Urothelium cell line (cell line): ENCODE measurements at regions not wholly inside any gene's neighbourhood (a gene's known extent, or its start where the extent isn't known, plus 50 kb on each side); places are given as distances from the start of the nearest gene placed in this dataset.
A peak's percentile ranks its signal among the peaks of the same experiment; 100 is the strongest.
"Not testable (repeated sequence)": the region's sequence is repeated elsewhere in the genome, so short reads cannot be mapped to it uniquely, and the experiment has no call there.

Experiments used
- DNase-seq: peaks from one replicate; pipeline ENCODE4 v3.0.0; 2011; ENCODE audit warnings: low spot score, mixed read lengths
- FAIRE-seq: peaks from 2 replicates; lab custom pipeline; 2011; peaks lifted over from hg19 to GRCh38; lab: Jason Lieb, UNC

DNA sequence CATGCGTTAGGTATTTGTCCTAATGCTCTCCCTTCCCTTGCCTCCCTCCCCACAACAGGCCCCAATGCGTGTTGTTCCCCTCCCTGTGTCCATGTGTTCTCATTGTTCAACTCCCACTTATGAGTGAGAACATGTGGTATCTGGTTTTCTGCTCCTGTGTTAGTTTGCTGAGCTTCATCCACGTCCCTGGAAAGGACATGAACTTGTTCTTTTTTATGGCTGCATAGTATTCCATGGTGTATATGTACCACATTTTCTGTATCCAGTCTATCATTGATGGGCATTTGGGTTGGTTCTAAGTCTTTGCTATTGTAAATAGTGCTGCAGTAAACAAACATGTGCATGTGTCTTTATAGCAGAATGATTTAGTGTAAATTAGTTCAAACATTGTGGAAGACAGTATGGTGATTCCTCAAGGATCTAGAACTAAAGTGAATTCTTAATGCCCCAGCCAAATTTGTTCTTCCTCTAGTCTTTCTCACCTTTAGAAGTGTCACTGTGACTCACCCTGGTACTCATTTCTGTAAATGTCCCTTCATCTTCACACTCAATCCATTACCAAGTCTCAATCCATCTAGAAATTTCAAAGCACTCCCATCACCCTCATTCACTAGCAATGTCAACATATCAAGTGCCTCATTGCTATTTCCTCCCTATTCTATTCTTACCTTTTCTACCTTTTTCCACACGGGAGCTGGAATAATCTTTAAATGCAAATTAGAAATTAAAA, 123.9 kb downstream of the MREG start:
- not testable (repeated sequence) for FAIRE-seq, DNase-seq

- no peak for FAIRE-seq
- no peak for DNase-seq
These were observed 124.7 kb downstream of the MREG start for GRCh38 chr2:215888680-215889079.

DNA sequence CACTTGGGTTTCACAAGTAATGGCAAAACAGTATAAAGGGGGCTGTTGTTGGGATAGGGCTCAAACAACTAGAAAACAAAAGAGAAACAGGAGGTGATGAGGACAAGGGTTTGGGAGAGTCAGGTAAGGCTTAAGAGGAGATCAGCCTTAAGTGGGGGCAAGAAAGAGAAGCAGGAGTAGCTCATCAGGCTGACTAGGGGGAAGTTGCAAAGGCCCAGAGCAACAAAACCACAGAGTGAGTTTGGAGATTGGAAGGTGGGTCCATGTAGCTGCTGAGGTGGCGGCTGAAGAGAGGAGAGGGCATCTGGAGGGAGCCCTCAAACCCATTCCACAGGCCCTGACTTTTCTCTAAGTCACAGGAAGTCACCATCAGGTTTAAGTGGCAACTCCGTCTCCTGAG, 126.0 kb downstream of the MREG start:
- FAIRE-seq: no peak
- no peak for DNase-seq

DNA sequence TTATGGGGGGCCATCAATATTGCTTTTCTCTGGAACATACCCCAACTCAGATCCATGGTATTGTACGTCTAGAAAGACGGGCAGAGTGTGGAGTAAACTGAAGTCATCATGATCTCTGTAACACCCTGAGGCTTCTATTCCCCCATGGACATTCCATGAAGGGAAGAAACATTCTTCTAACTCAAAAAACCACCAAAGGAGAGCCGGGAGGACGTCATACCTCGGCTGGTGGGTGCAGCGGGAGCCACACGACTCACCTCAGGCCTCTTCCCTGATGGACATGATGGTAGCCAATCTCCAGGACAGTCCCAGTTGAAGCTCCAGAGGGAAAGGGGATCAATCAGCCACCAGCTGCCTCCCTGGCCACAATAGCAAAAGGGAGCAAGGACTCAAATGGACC, 127.3 kb downstream of the MREG start:
- DNase-seq: no peak
- no peak for FAIRE-seq

DNA sequence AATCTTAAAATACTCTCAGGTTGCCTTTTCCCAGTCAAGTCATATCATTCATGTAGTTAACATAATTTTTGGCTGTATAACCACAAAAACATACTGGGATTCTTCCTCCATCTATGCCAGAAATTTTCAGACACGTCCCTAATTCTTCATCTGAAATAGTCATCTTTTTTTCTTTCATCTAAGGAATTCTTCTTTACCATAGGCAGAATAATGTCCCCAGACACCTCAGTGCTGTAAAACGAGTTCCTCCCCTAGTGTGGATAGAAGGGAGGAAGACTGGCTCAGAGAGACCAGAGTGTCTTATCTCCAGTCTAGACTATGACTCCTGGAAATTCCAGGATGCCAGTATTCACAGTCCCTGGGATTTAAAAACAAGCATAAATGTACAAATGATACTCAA, 127.8 kb downstream of the MREG start:
- FAIRE-seq (no peak), DNase-seq (no peak)

- FAIRE-seq (no peak), DNase-seq (no peak)
These were observed 128.8 kb downstream of the MREG start for GRCh38 chr2:215884451-215885087.

GRCh38 chr2:215883799-215884198, 129.6 kb downstream of the MREG start:
- DNase-seq (no peak), FAIRE-seq (no peak)

- no peak for FAIRE-seq
These were observed 130.7 kb downstream of the MREG start for GRCh38 chr2:215882689-215883088.

DNA sequence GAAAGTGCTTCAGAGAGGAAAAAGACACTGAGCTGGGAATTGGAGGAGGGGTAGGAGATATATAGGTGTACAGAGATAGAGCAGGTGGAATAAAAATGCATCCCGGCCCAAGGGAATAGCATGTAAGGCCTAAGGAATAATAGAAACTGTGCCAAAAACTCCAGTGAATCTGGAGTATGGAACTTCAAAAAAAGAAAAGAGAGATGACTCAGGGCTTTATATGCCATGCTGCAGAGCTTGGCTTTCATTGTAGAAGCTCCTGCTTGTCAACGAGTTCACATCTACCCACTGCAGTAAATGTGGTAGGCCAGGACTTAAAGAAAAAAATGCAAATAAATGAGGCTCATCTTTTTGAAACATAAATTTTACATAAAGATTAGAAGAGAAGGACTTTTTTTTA, 131.8 kb downstream of the MREG start:
- DNase-seq (no peak), FAIRE-seq (no peak)

More at GRCh38 chr2:215882689-215883088, 130.7 kb downstream of the MREG start:
- no peak for DNase-seq

- DNase-seq (no peak), FAIRE-seq (no peak)
These were observed 132.4 kb downstream of the MREG start for GRCh38 chr2:215880970-215881369.

GRCh38 chr2:215879977-215880940, 133.1 kb downstream of the MREG start:
- no peak for DNase-seq
- no peak for FAIRE-seq

DNA sequence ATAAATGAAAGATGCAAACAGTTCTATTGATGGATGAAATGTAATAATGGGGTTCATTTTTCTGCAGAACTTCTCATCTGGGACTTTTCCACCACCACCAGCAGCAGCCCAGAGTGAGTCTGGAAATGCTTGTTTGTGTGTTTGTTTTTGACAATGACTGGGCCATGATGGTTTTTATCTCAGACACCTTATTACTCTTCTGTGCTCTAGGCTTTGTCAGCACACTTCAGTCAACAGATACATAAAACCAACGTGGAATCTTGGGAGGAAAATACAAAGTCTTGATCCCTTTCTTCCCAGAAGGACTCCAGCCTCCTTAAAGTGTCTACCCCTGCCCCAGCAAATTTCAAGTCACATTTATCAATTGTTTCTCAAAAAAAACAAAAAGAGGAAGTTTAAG, 134.0 kb downstream of the MREG start:
- DNase-seq (no peak), FAIRE-seq (no peak)

DNA sequence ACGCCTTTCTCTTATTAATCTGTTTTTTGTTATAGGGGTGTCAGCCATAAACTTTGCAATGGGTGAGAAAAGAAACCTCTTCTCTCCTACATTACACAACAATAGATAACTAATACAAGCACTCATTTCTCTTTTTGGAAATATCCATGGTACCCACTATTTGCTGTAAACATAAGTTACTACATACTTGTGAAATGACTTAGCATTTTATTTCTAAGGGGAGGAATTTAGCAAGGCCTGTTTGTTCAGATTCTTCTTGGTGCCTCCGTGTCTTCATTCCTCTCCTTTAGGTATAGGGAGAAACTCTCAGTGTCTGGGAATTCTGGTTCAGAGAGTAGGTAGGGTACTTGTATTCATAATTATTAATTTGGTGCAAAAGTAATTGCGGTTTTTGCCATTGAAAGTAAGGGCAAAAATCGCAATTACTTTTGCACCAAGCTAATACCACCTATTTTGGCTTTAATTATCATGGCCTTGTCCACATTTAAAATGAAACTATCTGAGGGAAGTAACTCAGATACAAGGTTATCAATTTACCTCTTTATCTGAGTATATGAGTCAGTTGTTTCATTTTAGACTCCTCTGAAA, 134.8 kb downstream of the MREG start:
- FAIRE-seq: no peak
- no peak for DNase-seq

DNA sequence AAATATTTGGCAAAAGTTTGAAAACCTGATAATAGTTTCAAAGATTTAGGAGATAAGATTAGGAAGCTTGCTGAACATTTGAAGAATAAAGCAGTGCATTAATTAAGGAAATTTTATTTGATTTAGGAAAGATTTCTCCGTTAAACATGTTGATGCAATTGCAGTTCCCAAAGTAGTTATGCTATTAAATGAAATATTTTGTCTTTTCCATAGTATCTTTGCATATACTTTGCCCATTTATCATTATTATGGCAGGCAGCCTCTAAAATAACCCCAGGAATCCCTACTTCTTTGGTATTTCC, 136.5 kb downstream of the MREG start:
- DNase-seq (no peak), FAIRE-seq (no peak)

GRCh38 chr2:215876139-215876936, 137.0 kb downstream of the MREG start:
- DNase-seq: no peak
- FAIRE-seq: no peak

- FAIRE-seq: no peak
These were observed 138.9 kb downstream of the MREG start for GRCh38 chr2:215874418-215874817.

GRCh38 chr2:215870986-215871385, 142.4 kb downstream of the MREG start:
- FAIRE-seq: no peak
- DNase-seq: peak; percentile 13

More at GRCh38 chr2:215874418-215874817, 138.9 kb downstream of the MREG start:
- no peak for DNase-seq

DNA sequence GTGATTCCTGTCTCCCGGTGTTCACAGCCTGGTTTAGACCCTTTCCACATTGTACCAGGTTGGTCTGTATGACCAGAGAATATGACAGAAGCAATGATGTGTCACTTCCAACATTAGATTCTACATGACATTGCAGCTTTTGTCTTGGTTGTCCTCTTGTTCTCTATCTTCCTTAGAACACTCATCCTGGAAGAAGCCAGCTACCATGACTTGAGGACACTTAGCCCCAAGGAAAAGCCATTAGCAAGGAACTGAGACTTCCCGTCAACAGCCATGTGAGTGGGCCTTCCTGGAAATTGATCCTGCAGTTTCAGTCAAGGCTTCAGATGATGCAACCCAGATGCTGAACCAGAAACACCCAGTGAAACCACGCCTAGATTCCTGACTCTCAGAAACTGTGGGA, 143.3 kb downstream of the MREG start:
- DNase-seq: no peak
- no peak for FAIRE-seq

DNA sequence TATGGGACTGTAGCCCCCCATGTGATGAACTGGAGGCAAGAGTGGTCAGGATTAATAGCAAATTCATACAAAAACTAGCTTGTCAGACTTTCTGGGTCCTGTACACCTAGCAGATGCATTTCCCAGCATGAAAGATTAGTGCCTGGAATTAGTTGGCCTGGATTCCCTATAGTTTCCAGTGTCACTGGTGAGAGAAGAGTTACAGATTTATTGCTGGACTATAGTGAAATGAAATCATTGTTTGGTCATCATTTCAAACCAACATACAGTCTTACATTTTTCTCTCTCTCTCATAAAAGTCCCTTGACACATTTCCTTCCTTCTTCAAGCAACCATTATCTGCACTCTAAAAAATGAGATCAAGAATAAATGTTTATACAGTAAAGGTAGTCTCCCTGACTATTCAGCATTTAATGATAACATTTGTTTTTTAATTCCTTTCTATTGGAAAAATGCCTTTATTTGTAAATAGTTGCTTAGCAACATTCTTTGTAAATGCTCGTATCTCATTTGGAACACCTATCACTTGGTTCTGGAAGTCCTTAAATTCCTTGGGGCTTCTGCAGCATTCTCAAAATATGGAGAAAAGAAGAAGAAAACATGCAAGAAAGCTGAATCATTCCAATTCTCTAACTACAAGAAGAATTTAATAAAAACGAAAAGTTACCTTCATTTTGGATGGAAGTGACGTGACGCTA, 144.4 kb downstream of the MREG start:
- FAIRE-seq: no peak

DNA sequence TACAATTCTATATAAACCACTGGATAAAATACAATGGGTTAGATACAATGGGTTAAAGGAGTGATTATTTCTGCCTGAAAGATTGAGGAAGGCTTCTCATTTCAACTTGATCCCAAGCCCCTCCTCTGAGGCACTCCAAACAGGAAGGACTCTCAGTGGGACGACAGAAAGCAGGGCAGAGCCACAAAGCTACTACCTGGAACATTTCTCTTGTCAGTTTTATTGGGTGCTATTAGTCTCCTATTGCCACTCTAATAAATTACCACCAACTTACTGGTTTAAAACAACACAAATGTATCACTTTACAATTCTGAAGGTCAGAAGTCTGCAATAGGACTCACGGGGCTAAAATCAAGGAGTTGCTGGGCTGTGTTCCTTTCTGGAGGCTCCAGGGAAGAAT, 146.7 kb downstream of the MREG start:
- DNase-seq: no peak

More for the DNA sequence above, 144.4 kb downstream of the MREG start:
- no peak for DNase-seq

More for the DNA sequence above, 146.7 kb downstream of the MREG start:
- no peak for FAIRE-seq
